Fibroblast of villous mesenchyme (primary cell): ENCODE measurements at regions not wholly inside any gene's neighbourhood (a gene's known extent, or its start where the extent isn't known, plus 50 kb on each side); places are given as distances from the start of the nearest gene placed in this dataset.

Experiments used
- DNase-seq: peaks from one replicate; pipeline ENCODE4 v3.0.0-alpha.2; 2010; ENCODE audit warnings: low read depth
- H3K4me3 ChIP-seq: 2 replicates; pipeline ENCODE4 v1.5.1; 2011; ENCODE audit warnings: low read depth, mild to moderate bottlenecking, low read length
- CTCF ChIP-seq: IDR thresholded peaks from 2 replicates; pipeline ENCODE4 v1.5.1; 2012; ENCODE audit warnings: low read depth, mild to moderate bottlenecking, low read length; ENCODE audit not compliant: insufficient read depth

GRCh38 chr16:87201052-87201451 lies 116.1 kb downstream of the C16orf95 start:
- DNase-seq = peak; percentile 96
- TF ChIP-seq CTCF = no peak
- no peak overlapping the region for H3K4me3 ChIP-seq

- DNase-seq = no peak
- H3K4me3 ChIP-seq = no peak overlapping the region
- no peak for TF ChIP-seq CTCF
Observed at GRCh38 chr16:87201790-87202189, 115.4 kb downstream of the C16orf95 start.

- no peak for TF ChIP-seq CTCF
- H3K4me3 ChIP-seq = no peak overlapping the region
- no peak for DNase-seq
Observed at GRCh38 chr16:87202346-87202745, 114.8 kb downstream of the C16orf95 start.

- DNase-seq = peak; percentile 85
- H3K4me3 ChIP-seq = no peak overlapping the region
Observed at GRCh38 chr16:87203060-87203656, 114.0 kb downstream of the C16orf95 start.

GRCh38 chr16:87206646-87207451 lies 110.3 kb downstream of the C16orf95 start:
- DNase-seq = peak; percentile 47
- no peak for TF ChIP-seq CTCF
- H3K4me3 ChIP-seq = no peak overlapping the region

More at GRCh38 chr16:87203060-87203656, 114.0 kb downstream of the C16orf95 start:
- TF ChIP-seq CTCF = peak; percentile 98

- TF ChIP-seq CTCF = no peak
- H3K4me3 ChIP-seq = no peak overlapping the region
- peak; percentile 73 for DNase-seq
Observed at GRCh38 chr16:87207509-87207908, 109.7 kb downstream of the C16orf95 start.
